ENCODE measurements at regions not wholly inside any gene's neighbourhood (a gene's known extent, or its start where the extent isn't known, plus 50 kb on each side); places are given as distances from the start of the nearest gene placed in this dataset.

GRCh38 chr5:15234366-15234765, 265.6 kb upstream of the FBXL7 start:
- H3K27ac ChIP-seq = peak overlapping the region in 2 of 4 donors; percentile 22 to 26
- peaks cover 0 to 5% (median 4%) of the 10 kb centered on the region in 3 donors for H3K4me1 ChIP-seq
- intact Hi-C loops (cut with DNase I) = no loop called here

DNA sequence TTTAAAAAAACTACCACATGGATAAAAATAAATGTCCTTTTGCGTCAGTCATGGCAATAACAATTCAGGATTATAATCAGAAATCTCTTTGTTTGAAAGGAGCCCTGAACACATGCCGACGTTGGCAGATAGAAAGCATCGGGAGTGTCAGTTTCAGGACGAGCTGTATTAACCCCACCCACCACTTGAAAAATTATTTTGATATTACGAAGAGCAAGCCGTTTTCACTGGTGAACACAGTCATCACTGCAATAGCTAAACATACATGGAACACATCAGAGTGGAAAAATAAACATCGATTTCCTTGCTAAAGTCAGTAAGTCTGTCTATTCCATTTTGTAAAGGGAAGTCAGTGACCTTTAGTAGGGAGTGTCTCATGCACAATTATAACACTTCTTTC, 266.4 kb upstream of the FBXL7 start:
- TF ChIP-seq CTCF (IDR thresholded peaks at IDR 0.05) (no peak), POLR2A (IDR thresholded peaks at IDR 0.05) (no peak)
- WGBS, 2 donors = 41 to 57% methylated on average over 8 of the region's 8 CpGs
- intact Hi-C loops (cut with DNase I) = no loop called here

More at GRCh38 chr5:15234366-15234765, 265.6 kb upstream of the FBXL7 start:
- TF ChIP-seq CTCF (IDR thresholded peaks at IDR 0.05) = no peak
- Histone ChIP-seq H3K9me3 (no peaks in the 10 kb centered on the region), H3K27me3 (no peaks in the 10 kb centered on the region), H3K36me3 (no peaks in the 10 kb centered on the region), H3K4me3 (no peak overlapping the region)
- DNase-seq = no peak
- 43 to 54% methylated on average over 2 of the region's 2 CpGs for WGBS, 2 donors

DNA sequence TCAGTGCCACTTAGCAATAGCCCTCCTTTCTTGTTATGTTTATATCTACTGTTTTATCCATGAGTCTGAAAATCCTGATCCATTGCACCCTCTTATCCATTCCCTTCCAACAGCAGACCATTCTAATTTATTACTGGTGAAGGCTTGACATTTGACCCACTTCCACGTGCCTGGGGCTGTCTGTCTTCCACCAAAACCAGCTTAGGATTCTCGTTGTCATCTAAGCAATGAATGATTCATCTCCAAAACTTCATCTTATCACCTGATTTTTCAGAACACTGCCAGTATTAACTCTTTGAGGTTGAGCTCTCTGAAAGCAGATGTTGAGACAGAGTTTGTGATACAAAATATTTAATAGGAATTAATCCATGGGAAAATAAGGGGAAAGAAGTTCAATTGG, 277.8 kb upstream of the FBXL7 start:
- Histone ChIP-seq H3K4me1 (no peaks in the 10 kb centered on the region), H3K4me3 (no peak overlapping the region), H3K36me3 (no peaks in the 10 kb centered on the region), H3K27me3 (no peaks in the 10 kb centered on the region), H3K27ac (no peak overlapping the region), H3K9me3 (no peaks in the 10 kb centered on the region)
- WGBS, 2 donors = 9 to 10% methylated on average over 2 of the region's 2 CpGs
- intact Hi-C loops (cut with DNase I) = no loop called here
- no peak for DNase-seq
- TF ChIP-seq CTCF (IDR thresholded peaks at IDR 0.05) (no peak), POLR2A (IDR thresholded peaks at IDR 0.05) (no peak)

More for the DNA sequence above, 266.4 kb upstream of the FBXL7 start:
- Histone ChIP-seq H3K27ac (peak overlapping the region in 3 of 4 donors; percentile 22 to 31 (median 26)), H3K4me1 (peaks cover 0 to 5% (median 4%) of the 10 kb centered on the region in 3 donors), H3K27me3 (no peaks in the 10 kb centered on the region), H3K9me3 (no peaks in the 10 kb centered on the region), H3K36me3 (no peaks in the 10 kb centered on the region), H3K4me3 (peak overlapping the region in 1 of 4 donors; percentile 39)
- no peak for DNase-seq

GRCh38 chr5:15220642-15221173, 279.3 kb upstream of the FBXL7 start:
- H3K27me3 ChIP-seq = no peaks in the 10 kb centered on the region
- no peak overlapping the region for H3K4me3 ChIP-seq
- intact Hi-C loops (cut with DNase I) = no loop called here
- DNase-seq = no peak
- H3K27ac ChIP-seq = no peak overlapping the region
- TF ChIP-seq POLR2A (IDR thresholded peaks at IDR 0.05) (no peak), CTCF (IDR thresholded peaks at IDR 0.05) (no peak)
- WGBS, 2 donors = 87 to 91% methylated on average over 5 of the region's 5 CpGs
- no peaks in the 10 kb centered on the region for H3K36me3 ChIP-seq
- H3K4me1 ChIP-seq = no peaks in the 10 kb centered on the region
- H3K9me3 ChIP-seq = no peaks in the 10 kb centered on the region

DNA sequence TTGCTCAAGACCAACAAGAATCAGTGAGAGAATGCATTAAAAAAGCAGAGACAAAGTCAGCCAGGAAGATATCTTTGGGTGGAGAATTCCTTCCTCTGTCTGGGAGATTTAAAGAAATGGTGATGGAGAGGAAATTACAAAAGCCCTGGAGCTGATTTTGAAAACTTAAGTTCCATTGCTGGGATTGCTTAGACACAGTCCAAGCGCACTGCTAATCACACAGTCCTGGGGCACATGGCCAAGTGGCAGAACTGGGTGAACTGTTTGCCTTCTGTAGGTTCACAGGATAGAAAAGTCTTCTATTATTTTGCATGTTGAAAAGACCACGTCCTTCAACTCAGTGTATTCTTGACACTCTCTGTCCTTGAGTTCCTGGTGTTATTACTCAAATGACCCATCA, 284.9 kb upstream of the FBXL7 start:
- no peaks in the 10 kb centered on the region for H3K36me3 ChIP-seq
- 21 to 44% methylated on average over 2 of the region's 2 CpGs for WGBS, 2 donors
- no peak overlapping the region for H3K4me3 ChIP-seq
- H3K27me3 ChIP-seq = no peaks in the 10 kb centered on the region
- H3K27ac ChIP-seq = no peak overlapping the region
- intact Hi-C loops (cut with DNase I) = no loop called here
- no peaks in the 10 kb centered on the region for H3K4me1 ChIP-seq
- H3K9me3 ChIP-seq = no peaks in the 10 kb centered on the region
- DNase-seq = no peak
- TF ChIP-seq CTCF (IDR thresholded peaks at IDR 0.05) (no peak), POLR2A (IDR thresholded peaks at IDR 0.05) (no peak)

Measured in esophagus squamous epithelium (tissue), 5 donors.